Activated CD4-positive, alpha-beta T cell treated with anti-CD3 and anti-CD28 coated beads for 4 hours (primary cell): ENCODE measurements at regions not wholly inside any gene's neighbourhood (a gene's known extent, or its start where the extent isn't known, plus 50 kb on each side); places are given as distances from the start of the nearest gene placed in this dataset.

ENCODE experiments used
- DNase-seq, 2 donors: peaks; one replicate each; pipeline ENCODE4 v3.0.0-alpha.2; 2020

DNA sequence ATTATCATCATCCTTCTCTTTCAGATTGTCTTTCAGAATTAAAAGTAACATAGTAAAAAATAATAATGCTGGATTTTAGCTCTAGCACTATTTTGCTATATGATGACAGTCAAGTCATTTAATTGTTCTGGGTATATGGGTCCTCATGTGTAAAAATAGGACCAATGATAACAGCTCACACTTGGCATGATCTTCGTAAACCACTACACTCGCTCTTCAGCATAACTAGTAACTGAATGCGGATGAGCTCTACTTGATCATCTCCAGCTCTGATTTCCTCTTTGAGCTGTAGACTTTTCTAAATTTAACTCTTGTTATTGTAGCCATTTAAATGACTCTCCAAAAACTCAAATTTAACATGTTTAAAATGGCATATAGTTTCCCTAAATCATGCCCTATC lies 831.8 kb upstream of the HS3ST1 start:
- DNase-seq = no peak

DNA sequence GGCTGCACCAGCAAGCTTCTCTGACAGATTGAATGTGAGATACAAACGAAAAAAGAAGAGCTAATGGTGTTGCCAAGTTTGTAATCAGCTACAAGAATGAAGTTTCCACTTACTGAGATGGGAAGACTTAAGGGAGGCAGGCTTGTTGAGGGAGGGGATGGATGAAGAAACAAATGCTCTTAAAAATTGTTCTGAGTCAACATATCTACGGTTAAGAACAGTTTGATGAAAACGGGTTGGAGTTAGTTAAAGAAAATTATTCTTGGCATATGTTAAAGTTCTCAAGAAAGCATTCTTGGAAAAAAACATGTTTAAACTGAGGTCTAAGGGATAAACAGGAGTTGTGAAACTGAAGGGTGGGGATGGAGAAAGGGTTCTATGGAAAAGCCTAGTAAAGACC lies 816.3 kb upstream of the HS3ST1 start:
- no peak for DNase-seq

DNA sequence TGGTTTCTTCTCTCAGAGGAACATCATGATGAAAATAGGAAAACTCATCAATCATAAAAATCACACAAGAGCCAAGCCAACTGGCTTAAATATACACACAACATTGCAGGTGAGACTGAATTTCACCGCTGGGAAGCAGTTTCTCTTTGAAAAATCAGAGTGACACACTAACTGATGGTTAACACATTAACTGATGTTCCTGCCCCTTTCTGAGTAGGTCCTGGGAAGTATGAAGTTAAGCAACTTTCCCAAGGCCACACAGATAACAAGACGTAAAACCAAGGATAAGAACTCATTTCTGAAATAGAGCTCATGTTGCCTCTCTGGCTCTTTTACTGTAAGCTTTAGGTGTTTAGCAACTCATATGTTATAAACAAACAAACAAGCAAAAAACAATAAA lies 813.7 kb upstream of the HS3ST1 start:
- DNase-seq = no peak

DNA sequence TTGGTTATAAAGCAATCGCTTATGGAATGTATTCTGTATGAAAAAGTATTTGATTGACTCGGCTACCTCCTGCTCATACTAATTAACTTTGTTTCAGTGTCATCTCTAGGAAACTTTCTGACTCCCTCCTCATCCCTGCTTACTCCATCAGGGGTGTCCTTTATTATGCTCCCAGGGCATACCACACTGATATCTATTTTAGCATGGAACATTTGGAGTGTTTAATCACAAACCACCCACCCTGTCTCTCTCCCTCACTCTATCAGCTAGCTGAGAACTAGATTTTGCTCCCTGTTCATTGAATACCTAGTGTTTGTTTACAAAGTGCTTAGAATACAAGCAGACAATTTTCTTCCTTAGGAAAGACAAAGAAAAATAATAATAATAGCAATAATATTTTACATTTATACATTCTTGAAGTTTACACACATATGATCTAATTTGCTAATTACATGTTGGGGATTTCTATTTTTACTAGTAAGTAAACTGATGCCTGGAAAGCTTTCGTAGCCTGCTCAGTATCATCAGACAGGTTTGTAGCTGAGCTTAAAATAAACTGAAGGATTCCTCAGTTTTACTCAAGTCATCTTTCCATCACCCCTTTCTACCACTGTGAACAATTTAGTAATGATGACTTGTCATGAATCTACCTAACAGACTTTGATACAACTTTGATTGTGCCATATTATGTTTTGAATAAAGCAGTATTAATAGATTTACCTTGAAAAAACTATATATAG lies 811.4 kb upstream of the HS3ST1 start:
- DNase-seq = no peak

DNA sequence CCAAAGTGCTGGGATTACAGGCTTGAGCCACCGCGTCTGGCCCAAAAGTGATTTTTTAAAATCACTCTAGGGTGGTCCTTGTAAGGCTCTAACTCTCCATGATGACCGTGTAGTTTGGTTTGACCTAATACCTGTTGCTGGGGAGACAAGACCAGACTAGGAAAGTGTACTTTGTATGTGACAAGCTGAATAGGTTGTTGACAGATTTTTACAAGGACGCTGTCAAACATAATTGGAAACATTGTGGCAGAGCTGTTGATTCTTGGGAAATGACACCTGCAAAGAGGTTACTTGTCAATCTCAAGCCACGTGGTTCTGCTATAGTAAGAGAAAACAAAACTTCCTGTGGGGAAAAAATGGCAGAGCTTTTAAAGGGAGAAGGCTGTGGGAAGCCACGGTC lies 802.4 kb upstream of the HS3ST1 start:
- DNase-seq = no peak

DNA sequence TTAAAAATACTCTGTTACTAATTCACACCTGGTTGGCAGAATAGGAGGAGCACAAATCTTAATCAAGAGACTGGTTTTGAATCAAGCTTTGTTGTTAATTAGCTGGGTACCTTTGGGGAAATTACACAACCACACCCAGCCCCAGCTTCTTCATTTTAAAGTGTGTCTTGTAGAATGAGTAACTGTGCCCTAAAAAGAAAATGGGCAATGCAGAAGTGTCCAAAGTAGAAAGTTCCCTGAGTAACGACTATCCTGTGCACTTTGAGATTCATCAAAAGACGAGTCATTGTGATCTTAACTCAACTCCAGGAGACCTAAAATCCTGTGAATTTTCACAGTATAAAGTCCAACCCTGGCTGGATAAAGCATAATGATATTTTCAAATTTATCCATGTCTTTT lies 792.3 kb upstream of the HS3ST1 start:
- DNase-seq = no peak

DNA sequence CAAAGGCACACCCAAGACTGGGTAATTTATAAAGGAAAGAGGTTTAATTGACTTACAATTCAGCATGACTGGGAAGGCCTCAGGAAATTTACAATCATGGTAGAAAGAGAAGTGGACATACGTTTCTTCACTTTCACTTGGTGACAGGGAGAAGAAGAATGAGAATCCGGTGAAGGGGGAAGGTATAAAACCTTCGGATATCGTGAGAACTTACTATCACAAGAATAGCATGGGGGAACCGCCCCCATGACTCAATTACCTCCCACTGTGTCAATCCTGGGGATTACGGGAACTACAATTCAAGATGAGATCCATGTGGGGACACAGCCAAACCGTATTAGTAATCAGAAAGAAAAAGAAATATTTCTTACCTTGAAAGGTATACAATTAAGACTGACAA lies 782.9 kb upstream of the HS3ST1 start:
- DNase-seq = no peak

DNA sequence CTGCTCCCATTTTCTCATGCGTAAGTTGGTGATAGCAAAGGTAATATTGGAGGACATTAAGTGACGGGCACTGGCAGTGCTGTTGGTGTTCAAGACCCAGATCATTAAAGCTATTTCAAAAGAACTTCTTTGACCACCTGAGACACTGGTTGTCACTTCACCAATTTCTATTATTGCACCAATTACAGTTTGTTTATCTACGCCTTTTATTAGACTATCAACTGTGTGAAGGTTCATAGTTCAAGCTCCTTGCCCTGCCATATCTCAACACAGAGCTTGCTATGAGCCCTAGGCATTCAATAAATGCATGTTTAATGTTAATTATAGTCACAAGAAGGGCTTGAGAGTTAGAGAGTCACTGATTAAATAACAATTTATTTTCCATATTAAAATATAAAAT lies 778.7 kb upstream of the HS3ST1 start:
- no peak for DNase-seq

DNA sequence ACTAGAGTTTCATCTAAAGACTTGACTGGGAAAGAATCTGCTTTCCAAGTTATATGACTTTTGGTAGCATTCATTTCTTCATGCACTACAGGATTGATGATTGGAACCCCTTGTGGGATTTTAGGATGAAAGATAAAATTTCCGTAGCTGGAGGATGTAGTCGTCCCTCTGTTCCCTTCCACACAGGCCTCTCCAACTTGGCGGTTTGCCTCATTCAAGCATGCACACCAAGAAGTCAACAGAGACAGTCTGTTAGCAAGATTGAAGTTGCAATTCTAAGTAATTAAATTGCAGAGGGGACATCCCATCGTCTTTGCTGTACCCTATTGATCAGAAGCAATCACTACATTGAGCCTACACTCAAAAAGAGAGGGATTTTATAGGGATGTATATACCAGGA lies 777.4 kb upstream of the HS3ST1 start:
- no peak for DNase-seq

DNA sequence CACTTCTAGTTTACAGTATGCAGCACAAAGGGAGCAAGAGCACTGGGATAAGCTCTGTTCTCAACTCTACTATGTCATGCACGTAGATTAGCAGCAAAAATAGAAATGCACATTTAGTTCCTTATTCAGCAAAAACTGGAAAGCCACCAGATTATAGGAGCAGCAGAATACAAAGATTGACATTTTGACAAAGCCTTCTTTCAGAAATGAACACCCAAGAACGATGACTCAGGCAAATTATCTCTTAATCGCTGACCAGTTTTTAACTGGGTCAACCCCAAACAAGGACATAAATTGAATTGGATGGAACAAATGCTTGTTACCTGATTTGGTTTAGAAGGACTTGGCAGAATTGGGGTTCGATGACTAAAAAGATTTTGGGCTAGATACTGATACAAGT lies 775.3 kb upstream of the HS3ST1 start:
- DNase-seq = no peak

DNA sequence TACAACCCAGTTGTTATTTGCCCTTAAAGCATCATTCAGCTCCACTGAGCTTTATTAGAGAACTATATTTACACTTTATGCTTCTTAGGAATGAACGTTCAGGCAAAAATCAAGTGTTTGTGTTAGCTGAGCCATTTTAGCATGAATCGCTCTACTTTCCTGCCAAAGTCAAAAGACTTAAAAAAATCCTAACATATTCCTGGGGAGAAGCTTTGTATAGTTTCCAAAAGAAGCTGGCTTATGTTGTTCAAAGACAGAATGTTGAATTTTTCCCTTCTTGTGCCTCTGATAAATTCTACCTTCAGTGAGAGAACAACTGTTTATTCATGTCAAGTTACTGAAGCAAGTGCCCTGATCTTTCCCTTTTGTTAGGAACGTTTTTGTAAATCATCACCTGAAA lies 771.5 kb upstream of the HS3ST1 start:
- DNase-seq = no peak

DNA sequence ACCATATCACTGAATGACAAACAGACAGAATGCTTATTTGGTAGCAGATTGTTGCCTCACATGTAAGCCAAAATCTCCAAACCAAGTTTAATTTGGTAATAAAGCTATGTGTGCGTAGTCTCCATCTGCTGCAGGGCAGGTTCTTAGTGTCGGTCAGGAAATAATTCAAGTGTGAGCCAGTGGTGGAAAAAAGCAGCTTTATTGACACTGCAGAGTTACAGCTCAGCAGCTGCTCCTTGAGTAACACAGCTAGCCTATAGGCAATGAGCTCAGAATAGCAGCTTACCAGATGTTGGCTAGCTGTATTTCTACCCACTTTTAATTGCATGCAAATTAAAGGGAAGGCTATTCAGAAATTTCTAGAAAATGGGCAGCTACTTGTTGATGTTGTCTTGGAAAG lies 757.8 kb upstream of the HS3ST1 start:
- DNase-seq = no peak

DNA sequence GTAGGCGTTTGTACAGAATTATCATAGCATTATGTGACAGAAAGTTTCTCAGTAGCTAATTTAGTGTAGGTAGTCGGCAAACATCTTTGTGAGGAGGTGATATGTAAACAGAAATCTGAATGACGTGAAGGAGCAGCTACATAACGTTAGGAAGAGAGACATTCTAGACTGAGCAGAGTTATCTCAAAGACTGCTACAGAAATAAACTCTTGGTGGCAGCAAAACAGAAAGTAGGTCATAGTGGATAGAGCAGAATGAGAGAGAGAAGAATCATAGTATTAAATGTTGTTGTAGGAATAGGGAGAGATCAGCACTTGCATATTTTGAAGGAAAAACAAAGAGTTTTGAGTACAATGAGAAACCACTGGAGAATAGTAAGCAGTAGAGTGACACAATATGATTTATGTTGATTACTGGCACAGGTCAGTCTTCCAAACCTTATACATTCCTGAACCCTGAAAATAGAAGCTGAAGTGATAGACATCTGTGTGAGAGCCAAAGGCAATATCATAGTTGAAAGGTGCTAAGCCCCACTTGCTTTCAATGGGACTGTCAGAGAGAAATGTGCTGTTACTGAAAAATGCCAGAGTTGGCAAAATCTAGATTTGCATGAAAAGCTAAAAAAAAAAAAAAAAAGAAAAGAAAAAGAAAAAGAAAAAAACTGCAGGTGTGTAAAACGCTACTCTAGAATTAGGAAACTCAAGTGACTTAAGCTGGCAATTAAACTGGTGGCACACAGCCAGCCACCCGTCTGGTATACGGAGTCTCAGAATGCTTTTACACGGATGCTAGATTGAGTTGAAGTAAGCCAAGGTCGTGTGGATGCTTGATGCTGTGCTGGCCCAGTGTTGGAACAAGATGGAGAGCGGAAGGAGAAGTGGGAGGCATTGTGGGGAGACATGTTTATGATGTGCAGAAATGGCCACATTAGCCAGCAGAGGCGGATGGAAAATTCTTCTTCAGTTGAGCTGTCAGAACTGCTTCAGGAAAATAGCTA lies 750.2 kb upstream of the HS3ST1 start:
- DNase-seq = no peak

DNA sequence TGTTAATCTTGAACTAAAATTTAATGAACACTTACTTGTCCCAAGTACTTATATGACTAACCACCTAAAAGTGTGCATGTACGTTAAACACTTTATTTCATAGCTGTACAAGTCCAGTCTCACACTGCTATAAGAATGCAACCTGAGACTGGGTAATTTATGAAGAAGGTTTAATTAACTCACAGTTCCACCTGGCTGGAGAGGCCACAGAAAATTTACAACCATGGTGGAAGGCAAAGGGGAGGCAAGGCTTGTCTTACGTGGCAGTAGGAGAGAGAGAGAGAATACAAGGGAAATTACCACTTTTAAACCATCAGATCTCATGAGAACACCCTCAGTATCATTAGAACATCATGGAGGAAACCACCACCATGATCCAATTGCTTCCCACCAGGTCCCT lies 748.7 kb upstream of the HS3ST1 start:
- no peak for DNase-seq

DNA sequence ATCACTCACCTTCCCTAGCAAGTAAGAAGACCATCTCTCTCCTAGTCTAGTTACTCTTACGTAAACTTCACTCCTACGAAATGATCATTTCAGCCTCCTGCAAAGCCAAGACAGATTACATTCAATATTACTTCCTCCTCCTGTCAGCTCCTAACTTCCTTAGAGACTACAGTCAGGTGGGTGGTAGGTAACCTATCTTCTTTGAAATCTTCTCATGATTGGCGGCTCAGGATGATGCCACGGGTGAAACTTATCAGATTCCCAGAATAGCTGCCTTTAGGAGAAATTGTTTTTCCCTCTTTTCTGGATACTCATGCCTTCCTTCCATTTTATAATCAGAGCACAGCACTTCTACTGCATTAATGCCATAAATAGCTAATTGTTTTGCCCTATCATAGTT lies 744.8 kb upstream of the HS3ST1 start:
- no peak for DNase-seq

DNA sequence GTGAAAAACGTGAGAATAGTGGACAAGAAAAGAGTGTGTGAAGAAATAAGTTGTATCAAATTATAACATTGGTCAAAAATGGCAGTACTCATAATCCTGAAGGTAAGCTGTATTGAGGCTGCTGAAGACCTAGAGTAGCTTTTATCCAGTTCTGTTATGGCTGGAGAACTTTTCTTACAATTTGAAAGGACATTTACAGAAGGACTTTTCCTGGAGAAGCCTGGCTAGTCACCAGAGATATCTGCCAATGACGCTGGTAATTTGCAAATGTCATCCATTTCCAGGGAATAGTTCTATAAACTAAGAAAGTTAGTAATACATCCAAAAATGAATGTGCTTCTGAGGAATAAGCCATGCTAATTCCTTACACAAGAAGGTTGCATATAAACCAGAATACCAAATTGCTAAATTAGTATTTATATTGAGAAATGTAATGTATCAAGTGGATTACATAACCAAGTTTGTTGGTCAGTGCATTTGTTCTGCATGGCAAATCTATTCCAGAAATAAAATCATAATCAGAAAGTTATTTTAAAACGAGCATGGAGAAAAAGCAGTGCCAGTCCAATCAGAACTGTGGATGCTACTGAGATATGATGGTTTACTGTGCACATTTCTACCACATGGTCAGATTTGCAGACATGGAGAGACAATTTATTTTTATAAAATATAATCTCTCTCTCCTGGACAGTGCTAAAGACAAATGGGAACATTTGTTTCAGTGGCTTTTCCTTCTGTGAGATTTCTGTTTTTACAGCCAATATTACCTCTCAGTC lies 743.7 kb upstream of the HS3ST1 start:
- no peak for DNase-seq

DNA sequence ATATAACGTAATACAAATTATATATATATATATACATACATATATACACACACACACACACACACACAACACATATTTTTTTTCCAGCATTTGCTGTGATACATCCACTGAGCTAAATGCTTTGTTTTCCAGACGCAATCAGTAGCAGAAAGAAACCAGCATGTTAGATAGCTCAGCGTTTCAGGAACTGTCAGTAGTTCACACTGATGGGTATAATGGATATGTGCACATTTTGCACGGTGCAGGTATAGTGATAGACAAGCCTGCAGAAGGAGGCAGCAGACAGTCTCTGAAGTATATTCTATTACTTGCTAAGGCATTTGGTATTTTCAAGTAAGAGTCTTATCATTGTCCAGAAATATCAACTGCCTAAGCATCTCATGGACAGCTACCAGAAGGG lies 741.6 kb upstream of the HS3ST1 start:
- no peak for DNase-seq

DNA sequence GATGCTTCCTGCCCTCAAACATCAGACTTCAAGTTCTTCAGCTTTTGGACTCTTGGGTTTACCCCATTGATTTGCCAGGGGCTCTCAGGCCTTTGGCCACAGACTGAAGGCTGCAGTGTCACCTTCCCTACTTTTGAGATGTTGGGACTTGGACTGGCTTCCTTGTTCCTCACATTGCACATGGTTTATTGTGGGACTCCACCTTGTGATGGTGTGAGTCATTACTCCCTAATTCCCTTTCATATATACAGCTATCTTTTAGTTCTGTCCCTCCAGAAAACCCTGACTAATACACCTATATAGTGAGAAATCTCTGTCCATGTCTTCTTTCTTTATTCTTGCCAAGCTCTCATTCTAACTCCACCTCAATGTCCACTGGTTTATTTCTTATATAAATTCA lies 736.9 kb upstream of the HS3ST1 start:
- no peak for DNase-seq

DNA sequence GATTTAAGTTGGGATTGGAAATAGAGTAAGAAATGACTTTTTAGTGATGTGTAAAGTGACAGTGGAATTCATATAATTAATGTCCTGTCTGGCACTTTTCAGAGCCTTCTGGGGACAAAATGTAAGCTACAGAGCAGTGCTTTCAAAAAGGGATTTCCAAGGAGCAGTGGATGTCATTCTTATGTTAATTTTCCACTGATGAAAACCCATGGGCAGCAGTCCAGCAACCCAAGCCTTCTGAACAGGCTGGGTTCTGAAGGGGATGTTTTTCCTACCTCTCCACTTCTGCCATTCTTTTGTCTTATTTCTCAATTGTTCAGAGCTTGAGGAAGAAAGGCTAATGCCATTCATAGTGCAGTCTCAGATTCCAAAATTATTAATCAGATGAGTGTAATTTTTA lies 717.6 kb upstream of the HS3ST1 start:
- no peak for DNase-seq

DNA sequence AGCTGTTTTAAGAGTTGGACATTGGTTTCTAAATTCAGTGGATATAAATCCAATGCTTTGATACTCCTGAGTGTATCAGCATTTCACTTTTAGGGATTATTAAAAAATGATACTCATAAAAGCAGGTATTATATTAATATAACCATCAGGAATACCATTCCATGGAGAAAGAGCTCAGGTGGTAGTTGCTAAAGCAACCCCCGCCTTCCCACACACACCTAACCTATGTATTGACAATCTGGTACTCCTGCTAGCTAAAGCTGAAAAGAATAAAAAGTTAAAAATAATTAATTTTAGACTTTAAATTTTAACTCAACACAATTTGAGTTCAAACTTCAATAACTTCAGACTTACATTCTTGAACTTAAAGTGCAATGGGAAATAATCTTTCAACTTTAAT lies 717.1 kb upstream of the HS3ST1 start:
- DNase-seq = no peak

DNA sequence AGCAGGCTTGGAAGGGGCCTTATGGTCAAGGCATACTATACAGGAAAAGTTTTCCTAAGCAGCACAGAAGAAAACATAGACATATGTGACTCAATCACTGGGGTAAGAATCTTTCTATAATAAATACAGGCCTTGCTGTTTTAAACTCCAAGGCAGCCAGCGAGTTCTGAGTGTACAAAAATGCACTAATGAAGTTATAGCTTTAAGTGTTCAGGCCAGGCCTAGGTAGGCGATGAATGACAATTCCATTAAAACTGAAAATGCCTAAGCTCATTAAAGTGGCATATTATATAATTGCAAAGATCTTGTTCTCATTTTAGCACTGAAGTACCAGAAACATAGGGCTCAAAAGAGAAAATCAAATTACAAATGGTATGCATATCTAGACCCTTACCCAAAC lies 716.4 kb upstream of the HS3ST1 start:
- no peak for DNase-seq

DNA sequence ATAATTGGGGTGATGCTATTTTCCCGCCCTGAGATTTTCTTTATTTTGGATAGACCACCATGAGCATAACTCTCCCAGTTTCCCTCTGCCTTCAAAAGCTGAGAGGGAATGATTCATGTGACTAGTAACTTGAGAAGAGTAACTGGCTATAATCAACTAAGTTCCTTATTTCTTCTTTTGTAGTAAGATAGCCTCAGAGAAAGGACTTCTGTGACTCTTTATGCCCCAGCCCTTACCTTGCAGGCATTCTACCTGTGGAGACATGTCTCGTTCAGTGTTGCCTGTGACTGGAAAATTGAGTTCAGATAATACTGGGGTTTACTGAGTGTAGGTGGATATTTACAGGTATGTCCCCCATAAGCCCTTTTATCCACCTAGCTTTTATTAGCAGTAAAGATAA lies 715.4 kb upstream of the HS3ST1 start:
- no peak for DNase-seq

DNA sequence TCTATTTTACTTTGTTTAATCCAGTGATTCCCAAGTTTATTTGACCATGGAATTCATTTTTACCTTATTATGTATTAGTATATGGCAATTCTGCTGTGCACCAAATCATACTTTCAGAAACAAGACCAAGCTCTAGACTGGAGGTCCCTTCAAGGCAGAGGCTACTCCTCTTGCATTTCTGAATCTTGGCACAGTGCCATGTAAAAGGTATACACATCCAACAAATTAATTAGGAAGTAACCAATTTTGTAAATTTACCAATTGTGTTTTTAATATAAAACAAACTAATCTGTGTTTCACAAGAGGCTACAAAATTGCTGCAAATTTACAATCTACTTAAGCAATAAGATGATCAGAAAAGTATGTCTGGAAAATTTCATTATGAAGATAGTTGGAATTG lies 712.2 kb upstream of the HS3ST1 start:
- no peak for DNase-seq

DNA sequence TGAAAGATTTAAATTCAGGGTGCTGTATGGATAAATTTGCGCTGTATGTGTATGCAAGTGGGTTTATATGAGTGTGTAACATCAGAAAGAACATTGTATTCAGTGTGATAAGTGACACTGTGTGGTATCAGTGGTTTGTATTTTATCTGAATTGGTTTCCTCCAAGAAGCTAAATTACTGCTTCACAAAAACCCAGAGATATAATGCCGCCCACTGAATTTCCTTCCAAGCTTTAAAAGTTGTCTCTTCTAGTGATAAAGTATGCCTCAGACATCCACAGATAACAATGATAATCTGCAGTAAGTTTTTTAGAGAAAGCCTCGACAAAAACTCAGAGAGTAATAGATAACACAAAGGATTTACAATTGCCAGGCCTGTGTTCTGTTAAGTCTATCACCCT lies 710.6 kb upstream of the HS3ST1 start:
- DNase-seq = no peak
